ENCODE measurements at regions not wholly inside any gene's neighbourhood (a gene's known extent, or its start where the extent isn't known, plus 50 kb on each side); places are given as distances from the start of the nearest gene placed in this dataset.

GRCh38 chr3:104631254-104631653 is 735.5 kb upstream of the ALCAM start:
- TF ChIP-seq POLR2AphosphoS5 (IDR thresholded peaks at IDR 0.05; ENCODE audit: insufficient read depth in 1 of 2, low read depth in 1 of 2): no peak
- TF ChIP-seq CTCF (IDR thresholded peaks at IDR 0.05): no peak
- TF ChIP-seq POLR2A (IDR thresholded peaks at IDR 0.05): no peak
